GM12874 (cell line): ENCODE measurements at regions not wholly inside any gene's neighbourhood (a gene's known extent, or its start where the extent isn't known, plus 50 kb on each side); places are given as distances from the start of the nearest gene placed in this dataset.

ENCODE experiments used
- TF ChIP-seq, protein P1 (sequence below): IDR thresholded peaks from 2 replicates; pipeline ENCODE4 v1.5.1; 2011; ENCODE audit warnings: low read depth, mild to moderate bottlenecking, control low read depth, low read length, moderate library complexity; ENCODE audit not compliant: insufficient read depth

DNA sequence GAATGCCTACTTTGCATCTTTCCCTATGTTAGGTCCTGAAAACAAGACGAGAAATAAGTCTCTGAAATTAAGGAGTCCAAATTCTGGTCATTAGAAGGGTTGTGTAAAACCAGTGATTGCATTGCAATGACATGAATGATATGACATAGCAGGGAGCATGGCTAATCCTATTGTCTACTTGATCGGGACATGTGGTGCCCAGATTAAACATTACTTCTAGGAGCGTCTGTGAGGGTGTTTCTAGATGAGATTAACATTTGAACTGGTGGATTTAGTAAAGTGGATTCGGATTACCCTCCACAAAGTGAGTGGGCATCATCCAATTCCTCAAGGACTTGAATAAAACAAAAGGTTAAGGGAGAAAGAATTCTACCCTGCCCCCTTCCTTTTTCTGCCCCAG is 434.9 kb upstream of the KLF6 start:
- TF ChIP-seq, protein P1, sequence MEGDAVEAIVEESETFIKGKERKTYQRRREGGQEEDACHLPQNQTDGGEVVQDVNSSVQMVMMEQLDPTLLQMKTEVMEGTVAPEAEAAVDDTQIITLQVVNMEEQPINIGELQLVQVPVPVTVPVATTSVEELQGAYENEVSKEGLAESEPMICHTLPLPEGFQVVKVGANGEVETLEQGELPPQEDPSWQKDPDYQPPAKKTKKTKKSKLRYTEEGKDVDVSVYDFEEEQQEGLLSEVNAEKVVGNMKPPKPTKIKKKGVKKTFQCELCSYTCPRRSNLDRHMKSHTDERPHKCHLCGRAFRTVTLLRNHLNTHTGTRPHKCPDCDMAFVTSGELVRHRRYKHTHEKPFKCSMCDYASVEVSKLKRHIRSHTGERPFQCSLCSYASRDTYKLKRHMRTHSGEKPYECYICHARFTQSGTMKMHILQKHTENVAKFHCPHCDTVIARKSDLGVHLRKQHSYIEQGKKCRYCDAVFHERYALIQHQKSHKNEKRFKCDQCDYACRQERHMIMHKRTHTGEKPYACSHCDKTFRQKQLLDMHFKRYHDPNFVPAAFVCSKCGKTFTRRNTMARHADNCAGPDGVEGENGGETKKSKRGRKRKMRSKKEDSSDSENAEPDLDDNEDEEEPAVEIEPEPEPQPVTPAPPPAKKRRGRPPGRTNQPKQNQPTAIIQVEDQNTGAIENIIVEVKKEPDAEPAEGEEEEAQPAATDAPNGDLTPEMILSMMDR = no peak

DNA sequence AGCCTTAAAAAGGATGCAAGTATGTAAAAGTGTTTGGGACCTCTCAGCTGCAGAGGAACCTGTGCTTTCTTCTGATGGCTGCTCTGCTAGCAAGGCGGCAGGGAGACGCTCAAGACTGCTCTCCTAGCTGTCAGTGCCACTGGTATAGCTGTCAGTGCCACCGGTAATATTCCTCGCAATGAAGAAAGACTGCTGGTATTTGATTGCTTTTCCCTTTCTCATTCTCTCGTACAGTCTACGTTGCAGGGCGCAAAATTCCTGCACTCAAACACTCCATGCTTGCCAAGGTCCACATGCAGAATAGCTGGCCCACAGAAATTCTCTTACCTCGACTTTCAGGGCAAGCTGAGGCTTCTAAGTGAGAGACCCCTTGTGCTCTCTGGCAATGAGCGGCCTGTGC is 432.6 kb upstream of the KLF6 start:
- TF ChIP-seq, protein P1 = no peak

DNA sequence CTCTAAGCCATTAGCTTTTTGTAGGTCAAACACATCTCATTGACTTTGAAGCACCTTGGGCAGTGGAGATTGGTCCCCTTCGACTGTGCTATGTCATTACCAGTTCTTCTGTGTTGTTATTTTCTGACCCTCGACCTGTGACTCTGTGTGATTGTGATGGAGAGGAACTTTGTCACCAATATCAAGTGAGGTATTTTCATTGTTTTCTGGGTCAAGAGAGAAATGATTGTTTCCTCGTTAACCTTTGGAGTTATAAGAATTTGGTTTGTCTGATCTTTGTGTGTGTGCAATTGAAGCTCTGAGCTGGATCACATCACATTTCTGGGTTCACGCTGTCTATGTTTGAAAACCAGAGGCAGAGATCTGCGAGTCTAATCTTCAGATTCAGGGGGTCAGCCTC is 432.2 kb upstream of the KLF6 start:
- TF ChIP-seq, protein P1 = no peak

DNA sequence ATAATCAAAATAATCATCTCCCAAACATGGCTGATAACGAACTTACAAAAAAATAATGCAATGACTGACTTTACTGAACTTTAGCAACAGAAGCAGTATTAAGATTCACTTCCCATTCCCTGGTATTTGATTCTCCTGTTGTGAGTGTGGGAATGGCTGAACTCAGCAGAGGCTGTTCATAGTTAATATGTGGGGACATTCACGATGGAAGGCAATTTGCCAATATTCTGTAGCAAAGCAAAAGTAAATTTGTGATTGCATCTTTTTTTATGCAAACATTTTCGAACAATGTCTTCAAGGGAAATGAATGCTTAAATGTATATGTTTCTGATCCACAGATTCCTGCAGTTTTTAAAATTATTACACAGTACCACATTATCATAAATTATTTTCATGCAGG is 431.7 kb upstream of the KLF6 start:
- TF ChIP-seq, protein P1 = no peak

DNA sequence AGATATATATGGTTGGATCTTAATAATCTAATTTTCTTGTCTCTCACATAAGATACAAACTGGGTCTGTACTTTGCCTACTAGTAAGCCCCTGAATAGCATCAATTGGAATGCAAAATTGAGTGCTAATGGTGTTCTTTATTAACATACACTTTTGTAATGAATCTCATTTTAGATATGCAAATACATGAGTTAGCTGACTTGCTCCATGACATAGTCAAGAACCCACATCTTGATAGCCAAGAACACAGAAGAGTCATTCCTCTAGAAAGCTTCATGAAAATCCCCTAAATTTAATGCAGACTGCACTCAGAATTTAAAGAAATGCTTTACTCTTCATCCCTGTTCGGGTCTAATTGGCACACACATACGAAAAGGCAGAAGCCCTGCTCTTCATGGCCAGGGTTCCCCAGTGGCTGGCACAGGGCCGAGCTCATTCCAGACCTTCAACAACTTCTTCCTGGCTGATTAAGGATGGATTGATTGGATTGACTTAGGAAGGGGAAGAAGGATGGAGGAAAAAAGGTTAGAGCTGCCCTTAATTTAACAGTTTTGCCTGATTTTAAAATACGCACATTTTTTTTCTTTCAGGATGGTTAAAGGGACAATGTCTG is 431.1 kb upstream of the KLF6 start:
- TF ChIP-seq, protein P1 = no peak

DNA sequence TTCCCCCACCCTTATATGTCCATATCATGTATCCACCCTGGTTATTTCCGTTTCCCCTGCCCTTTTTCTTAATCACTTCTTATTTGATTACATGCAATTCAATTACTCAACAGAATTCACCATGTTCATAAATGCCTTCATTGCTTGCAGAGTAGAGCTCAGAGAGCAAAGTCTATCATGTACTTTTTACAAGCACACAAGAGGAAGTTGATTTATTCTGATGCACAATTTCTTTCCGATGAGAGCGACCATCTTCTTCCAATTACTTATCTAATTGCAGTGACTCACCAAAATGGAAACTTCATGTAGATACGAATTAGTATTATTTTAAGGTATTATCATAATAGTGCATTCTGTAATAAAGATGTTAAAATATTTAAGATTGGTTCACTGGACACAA is 430.5 kb upstream of the KLF6 start:
- TF ChIP-seq, protein P1 = no peak

DNA sequence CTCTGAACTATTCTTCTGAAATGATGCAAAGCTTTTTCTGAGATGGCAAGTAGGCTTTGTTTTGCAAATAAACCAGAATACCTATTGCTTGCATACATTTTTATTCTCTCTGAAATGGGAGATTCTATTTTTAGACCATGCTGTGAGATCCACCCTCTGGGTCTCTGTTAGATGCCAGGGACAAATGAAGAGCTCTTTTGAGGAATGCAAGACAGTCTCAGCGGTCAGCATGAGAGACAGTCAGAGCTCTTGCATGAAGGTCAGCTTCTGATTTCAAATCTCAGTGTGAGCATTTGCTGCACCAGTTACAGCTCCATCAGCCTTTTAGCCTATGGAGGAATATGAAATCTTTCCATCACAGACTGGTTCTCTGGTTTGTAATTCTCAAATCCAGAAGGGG is 429.9 kb upstream of the KLF6 start:
- TF ChIP-seq, protein P1 = no peak
